Forelimb muscle (tissue), 1 donor: ENCODE measurements at regions not wholly inside any gene's neighbourhood (a gene's known extent, or its start where the extent isn't known, plus 50 kb on each side); places are given as distances from the start of the nearest gene placed in this dataset.

ENCODE experiments used
- DNase-seq: peaks from one replicate; pipeline ENCODE4 v3.0.0-alpha.2; 2013; ENCODE audit warnings: low read depth

GRCh38 chr2:211061612-211062296, 505.4 kb downstream of the CPS1 start:
- DNase-seq: peak; percentile 19

GRCh38 chr2:211062297-211062612, 505.9 kb downstream of the CPS1 start:
- DNase-seq: no peak

GRCh38 chr2:211067029-211067428, 510.6 kb downstream of the CPS1 start:
- DNase-seq: no peak

- DNase-seq: no peak
These were observed 511.8 kb downstream of the CPS1 start for GRCh38 chr2:211068108-211068780.

- DNase-seq: no peak
These were observed 514.1 kb downstream of the CPS1 start for GRCh38 chr2:211070547-211070946.

- DNase-seq: no peak
These were observed 520.9 kb downstream of the CPS1 start for GRCh38 chr2:211077216-211077767.

- DNase-seq: no peak
These were observed 528.0 kb downstream of the CPS1 start for GRCh38 chr2:211084352-211084751.

- no peak for DNase-seq
These were observed 528.8 kb downstream of the CPS1 start for GRCh38 chr2:211085056-211085680.

- no peak for DNase-seq
These were observed 529.6 kb downstream of the CPS1 start for GRCh38 chr2:211086049-211086448.

GRCh38 chr2:211089127-211089526, 532.7 kb downstream of the CPS1 start:
- DNase-seq: no peak

GRCh38 chr2:211093743-211094303, 537.4 kb downstream of the CPS1 start:
- DNase-seq: no peak

- no peak for DNase-seq
These were observed 547.6 kb downstream of the CPS1 start for GRCh38 chr2:211103989-211104388.

GRCh38 chr2:211113334-211114175, 557.2 kb downstream of the CPS1 start:
- no peak for DNase-seq

- DNase-seq: no peak
These were observed 558.5 kb downstream of the CPS1 start for GRCh38 chr2:211114826-211115455.

GRCh38 chr2:211117026-211117425, 560.6 kb downstream of the CPS1 start:
- no peak for DNase-seq

GRCh38 chr2:211126256-211126655, 569.9 kb downstream of the CPS1 start:
- DNase-seq: no peak

- DNase-seq: no peak
These were observed 571.1 kb downstream of the CPS1 start for GRCh38 chr2:211127501-211127900.

GRCh38 chr2:211128287-211128686, 571.9 kb downstream of the CPS1 start:
- no peak for DNase-seq

GRCh38 chr2:211129798-211130197, 573.4 kb downstream of the CPS1 start:
- DNase-seq: no peak

GRCh38 chr2:211132046-211132445, 575.6 kb downstream of the CPS1 start:
- no peak for DNase-seq

- no peak for DNase-seq
These were observed 576.2 kb downstream of the CPS1 start for GRCh38 chr2:211132573-211132972.
